Transverse colon (tissue), 3 donors: ENCODE measurements at regions not wholly inside any gene's neighbourhood (a gene's known extent, or its start where the extent isn't known, plus 50 kb on each side); places are given as distances from the start of the nearest gene placed in this dataset.

Experiments
- CTCF ChIP-seq, 5 experiments: fragments of 200-600 bp in 3 of 5; fragments of 450-650 bp in 2 of 5; sonication (generic) in 3 of 5; IDR thresholded peaks; 1 replicate in 2 of 5; 2 replicates in 3 of 5; pipeline ENCODE4 v1.5.1; 2016 to 2017; ENCODE audit warnings: antibody characterized with exemption in 5 of 5, inconsistent platforms in 3 of 5, mild to moderate bottlenecking in 2 of 5, moderate library complexity in 1 of 5
- EP300 ChIP-seq: sonication (generic); formaldehyde crosslinking; IDR thresholded peaks from one replicate; pipeline ENCODE4 v1.6.1; 2017; ENCODE audit warnings: antibody characterized with exemption, low read depth

GRCh38 chr20:12744037-12744436, 264.7 kb upstream of the SPTLC3 start:
- TF ChIP-seq CTCF (IDR thresholded peaks at IDR 0.05) (no peak), EP300 (no peak)
